GM19467 (cell line): ENCODE measurements at regions not wholly inside any gene's neighbourhood (a gene's known extent, or its start where the extent isn't known, plus 50 kb on each side); places are given as distances from the start of the nearest gene placed in this dataset.
A peak's percentile ranks its signal among the peaks of the same experiment; 100 is the strongest.
"Not testable (repeated sequence)": the region's sequence is repeated elsewhere in the genome, so short reads cannot be mapped to it uniquely, and the experiment has no call there.

Experiments used
- ATAC-seq: cut with Tn5 transposase; IDR thresholded peaks from one replicate; pipeline ENCODE4 v1.9.1; 2021; ENCODE audit warnings: mild to moderate bottlenecking, moderate library complexity; ENCODE audit not compliant: unreplicated experiment

GRCh38 chr4:118587116-118587831 is 97.9 kb upstream of the METTL14 start:
- no peak for ATAC-seq

DNA sequence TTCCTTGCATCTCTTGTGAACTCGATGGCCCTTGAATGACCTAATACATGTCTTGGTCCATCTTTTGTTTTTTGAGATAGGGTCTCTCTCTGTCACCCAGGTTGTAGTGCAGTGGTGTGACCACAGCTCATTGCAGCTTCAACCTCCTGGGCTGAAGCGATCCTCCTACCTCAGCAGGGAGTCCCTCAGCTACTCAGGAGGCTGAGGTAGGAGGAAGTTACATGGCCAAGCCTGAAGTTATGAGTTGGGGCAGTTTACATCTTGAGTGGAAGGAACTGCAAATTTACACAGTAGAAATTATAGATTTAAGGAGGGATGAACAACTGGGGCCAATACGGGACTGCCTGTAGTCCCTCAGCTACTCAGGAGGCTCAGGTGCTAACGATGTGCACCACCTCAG is 97.2 kb upstream of the METTL14 start:
- ATAC-seq, result no peak

- no peak for ATAC-seq
Measured at GRCh38 chr4:118589471-118590055, 95.6 kb upstream of the METTL14 start.

DNA sequence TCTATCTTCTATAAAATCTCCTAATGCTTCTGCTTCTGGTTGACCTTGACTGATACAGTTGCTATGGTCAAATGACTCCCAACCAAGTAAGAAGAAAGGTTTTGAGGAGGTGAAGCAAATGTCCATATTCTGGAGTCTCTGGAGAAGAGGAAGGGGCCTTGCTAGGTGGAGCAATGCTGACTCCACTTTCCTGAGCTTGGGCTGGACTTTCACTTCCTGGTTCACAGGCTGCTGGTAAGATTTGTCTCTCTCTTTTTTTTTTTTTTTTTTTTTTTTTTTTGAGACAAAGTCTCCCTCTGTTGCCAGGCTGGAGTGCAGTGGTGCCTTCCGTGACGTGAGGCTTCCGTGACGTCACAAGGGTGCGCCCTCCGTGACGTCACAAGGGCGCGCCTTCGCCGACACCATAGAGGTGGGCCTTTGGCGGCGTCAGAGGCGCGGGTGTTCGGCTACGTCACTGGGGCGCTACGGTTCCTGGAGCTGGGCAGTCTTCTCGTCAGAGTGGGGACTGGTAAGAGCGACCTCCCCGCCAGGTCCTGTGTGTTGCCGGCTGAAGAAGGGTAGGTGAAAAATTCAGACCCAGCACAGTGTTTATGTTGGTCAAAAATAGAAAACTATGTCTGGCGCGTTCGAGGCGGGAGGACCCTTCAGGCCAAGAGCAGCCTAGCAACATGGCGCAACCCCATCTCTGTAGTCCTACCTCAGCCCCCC is 93.7 kb upstream of the METTL14 start:
- ATAC-seq, result peak; percentile 99

- ATAC-seq, result not testable (repeated sequence)
Measured at GRCh38 chr4:118592289-118592688, 92.9 kb upstream of the METTL14 start.

DNA sequence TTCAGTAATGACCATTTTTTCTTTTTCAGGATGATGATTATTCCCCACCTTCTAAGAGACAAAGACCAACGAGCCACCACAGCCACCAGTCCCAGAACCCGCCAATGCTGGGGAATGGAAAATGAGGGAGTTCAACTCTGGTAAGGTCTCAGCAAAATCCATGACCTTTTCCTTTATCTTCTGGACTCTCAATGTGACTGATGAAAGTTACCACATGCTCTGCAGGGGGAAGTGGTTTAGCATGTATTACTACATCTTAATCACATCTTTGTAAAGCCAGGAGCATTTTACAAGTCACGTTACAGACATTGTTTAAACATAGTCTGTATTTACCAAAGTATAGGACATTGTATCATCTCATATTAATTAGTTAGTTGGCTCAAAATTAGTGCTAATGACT is 89.3 kb upstream of the METTL14 start:
- ATAC-seq, result not testable (repeated sequence)

- not testable (repeated sequence) for ATAC-seq
Measured at GRCh38 chr4:118625097-118625496, 60.1 kb upstream of the METTL14 start.

- not testable (repeated sequence) for ATAC-seq
Measured at GRCh38 chr4:118629697-118630096, 55.5 kb upstream of the METTL14 start.

- ATAC-seq, result not testable (repeated sequence)
Measured at GRCh38 chr4:118630897-118631296, 54.3 kb upstream of the METTL14 start.

GRCh38 chr4:118631321-118632050 is 53.7 kb upstream of the METTL14 start:
- ATAC-seq, result not testable (repeated sequence)

DNA sequence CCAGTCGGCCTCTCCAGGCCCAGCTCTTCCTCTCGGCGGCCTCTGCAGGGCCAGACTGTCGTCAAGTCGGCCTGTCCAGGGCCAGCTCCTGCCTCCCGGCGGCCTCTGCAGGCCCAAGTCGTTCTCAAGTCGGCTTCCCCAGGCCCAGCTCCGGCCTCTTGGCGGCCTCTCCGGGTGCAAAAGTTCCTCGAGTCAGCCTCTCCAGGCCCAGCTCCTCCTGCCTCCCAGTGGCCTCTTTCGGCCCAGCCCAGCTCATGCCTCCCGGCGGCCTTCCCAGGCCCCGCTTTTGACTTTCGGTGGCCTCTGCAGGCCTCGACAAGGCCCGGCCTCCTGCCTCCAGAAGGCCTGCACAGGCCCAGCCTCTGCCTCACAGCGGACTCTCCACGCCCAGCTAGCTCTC is 51.7 kb upstream of the METTL14 start:
- ATAC-seq, result not testable (repeated sequence)

DNA sequence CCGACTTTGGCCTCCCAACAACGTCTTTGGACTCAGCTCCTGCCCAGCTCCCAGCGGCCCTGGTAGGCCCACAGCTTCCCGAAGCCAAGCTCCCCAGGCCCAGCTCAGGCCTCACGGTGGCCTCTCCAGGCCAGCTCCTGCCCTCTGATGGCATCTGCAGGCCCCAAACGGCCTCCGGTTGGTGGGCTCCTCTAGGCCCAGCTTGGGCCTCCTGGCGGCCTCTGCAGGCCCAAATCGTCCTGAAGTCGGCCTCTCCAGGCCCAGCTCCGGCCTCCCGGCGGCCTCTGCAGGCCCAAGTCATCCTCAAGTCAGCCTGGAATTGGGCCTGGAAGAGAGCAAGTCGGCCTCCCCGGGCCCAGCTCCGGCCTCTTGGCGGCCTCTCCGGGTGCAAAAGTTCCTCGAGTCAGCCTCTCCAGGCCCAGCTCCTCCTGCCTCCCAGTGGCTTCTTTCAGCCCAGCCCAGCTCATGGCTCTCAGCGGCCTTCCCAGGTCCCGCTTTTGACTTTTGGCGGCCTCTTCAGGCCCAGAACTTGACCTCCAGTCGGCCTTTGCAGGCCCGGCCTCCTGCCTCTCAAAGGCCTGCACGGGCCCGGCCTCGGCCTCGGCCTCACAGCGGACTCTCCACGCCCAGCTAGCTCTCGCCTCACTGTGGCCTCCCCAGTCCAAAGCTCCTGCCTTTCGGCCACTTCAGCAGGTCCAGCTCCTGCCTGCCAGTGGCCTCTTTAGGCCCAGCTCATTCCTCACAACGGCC is 50.9 kb upstream of the METTL14 start:
- ATAC-seq, result not testable (repeated sequence)
